ENCODE measurements at regions not wholly inside any gene's neighbourhood (a gene's known extent, or its start where the extent isn't known, plus 50 kb on each side); places are given as distances from the start of the nearest gene placed in this dataset.

DNA sequence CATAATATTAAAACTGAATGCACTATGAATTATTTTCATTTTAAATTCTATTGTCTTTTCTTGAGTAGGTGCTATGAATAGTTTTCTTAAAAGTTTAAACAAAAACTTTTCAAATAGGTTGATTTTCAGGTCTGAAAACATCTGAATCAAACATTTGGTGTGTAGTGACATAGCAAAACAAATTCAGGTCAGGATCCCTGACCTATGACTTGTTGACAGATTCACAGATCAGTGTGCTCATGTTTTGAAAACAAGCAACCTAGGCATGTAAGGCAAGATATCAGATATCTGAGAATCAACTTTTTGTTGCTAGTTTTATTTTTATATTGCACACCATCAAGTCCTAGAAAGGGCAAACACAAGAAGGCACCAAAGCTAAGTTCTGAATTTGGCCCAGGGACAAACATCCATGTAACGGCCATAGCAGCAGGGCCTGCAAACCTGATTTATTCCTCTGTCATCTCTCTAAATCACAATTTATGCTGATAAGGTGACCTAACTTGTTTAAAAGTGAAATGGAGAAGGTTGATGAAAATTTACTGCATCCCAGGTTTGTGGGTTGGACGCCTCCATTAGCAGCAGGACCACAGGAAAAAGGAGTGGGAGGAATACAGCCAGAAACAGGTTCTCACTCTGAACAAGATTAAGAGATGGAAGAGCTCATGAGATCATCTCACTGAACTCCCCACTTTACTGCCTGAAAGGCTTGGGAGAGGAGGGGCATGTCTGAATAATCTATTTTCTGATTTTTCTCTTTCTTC is 337.7 kb downstream of the KCNRG start:
- Histone ChIP-seq H3K4me1 (replicated peaks; ENCODE audit: insufficient read depth) (peaks cover 16% of the 10 kb centered on the region), H3K9me3 (ENCODE audit: insufficient read depth, low read depth) (no peaks in the 10 kb centered on the region), H3K4me3 (no peak overlapping the region), H3K4me2 (no peak overlapping the region), H2AFZ (no peak overlapping the region), H4K20me1 (ENCODE audit: insufficient read depth) (no peaks in the 10 kb centered on the region), H3F3A (ENCODE audit: insufficient read depth, low read depth) (peaks cover 13% of the 10 kb centered on the region), H3K79me2 (ENCODE audit: low read depth) (no peaks in the 10 kb centered on the region), H3K9me2 (ENCODE audit: insufficient read depth) (no peaks in the 10 kb centered on the region), H3K36me3 (ENCODE audit: low read depth) (no peaks in the 10 kb centered on the region), H3K27ac (no peak overlapping the region), H3K27me3 (ENCODE audit: insufficient read depth, low read depth) (no peaks in the 10 kb centered on the region)
- DNase-seq = no peak
- ChIA-PET POLR2A (ENCODE audit: unreplicated experiment) (no interaction called here), CTCF (no interaction called here)
- BruUV-seq (replicated peaks) = no TSS peak
- TF ChIP-seq, protein P1, sequence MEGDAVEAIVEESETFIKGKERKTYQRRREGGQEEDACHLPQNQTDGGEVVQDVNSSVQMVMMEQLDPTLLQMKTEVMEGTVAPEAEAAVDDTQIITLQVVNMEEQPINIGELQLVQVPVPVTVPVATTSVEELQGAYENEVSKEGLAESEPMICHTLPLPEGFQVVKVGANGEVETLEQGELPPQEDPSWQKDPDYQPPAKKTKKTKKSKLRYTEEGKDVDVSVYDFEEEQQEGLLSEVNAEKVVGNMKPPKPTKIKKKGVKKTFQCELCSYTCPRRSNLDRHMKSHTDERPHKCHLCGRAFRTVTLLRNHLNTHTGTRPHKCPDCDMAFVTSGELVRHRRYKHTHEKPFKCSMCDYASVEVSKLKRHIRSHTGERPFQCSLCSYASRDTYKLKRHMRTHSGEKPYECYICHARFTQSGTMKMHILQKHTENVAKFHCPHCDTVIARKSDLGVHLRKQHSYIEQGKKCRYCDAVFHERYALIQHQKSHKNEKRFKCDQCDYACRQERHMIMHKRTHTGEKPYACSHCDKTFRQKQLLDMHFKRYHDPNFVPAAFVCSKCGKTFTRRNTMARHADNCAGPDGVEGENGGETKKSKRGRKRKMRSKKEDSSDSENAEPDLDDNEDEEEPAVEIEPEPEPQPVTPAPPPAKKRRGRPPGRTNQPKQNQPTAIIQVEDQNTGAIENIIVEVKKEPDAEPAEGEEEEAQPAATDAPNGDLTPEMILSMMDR (conservative IDR thresholded peaks at IDR 0.05) = no peak
- TF ChIP-seq EZH2 (IDR thresholded peaks at IDR 0.05; ENCODE audit: low read depth) = no peak
- intact Hi-C loops (cut with micrococcal nuclease; ENCODE audit: unreplicated experiment) = no loop called here

DNA sequence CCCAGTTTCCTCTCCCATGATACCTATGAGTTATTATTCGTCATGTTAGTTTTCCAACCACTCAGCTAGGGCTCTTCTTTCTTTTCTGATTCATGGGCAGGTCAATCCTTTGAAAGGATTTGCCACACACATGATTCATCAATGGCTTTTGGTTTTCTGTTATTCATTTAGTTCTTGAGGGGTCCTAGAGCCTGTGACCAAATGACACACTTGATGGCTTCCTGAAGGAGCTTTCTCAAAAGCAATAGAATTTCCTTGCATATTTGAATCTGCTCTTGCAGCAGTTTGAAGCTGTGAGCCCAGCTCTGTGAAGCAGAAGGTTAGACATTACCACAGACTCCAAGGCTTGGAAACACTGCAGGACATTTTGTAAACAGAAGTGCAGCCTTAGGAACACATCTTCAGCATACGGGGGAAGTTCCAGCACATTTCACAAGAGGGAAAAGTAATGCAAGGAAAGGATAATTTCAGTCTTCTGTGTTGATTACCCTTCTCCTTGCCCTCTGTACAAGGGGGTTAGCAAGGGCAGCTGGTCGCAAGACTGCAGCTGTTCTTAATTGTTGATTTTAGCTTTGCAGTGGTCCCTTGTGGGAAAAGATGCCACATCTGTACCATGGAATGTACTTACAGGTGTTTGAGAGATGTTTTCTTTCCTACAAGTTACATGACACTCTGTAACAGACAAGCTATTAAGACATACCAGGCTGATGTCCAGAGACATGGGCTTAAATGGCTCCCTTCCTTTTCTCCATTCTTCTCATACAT is 338.6 kb downstream of the KCNRG start:
- BruUV-seq (replicated peaks) = no TSS peak
- POLR2A ChIA-PET (ENCODE audit: unreplicated experiment) = no interaction called here
- Histone ChIP-seq H3K4me1 (replicated peaks; ENCODE audit: insufficient read depth) (peaks cover 26% of the 10 kb centered on the region), H2AFZ (no peak overlapping the region), H3K4me2 (no peak overlapping the region), H3K36me3 (ENCODE audit: low read depth) (no peaks in the 10 kb centered on the region), H3F3A (ENCODE audit: insufficient read depth, low read depth) (peaks cover 17% of the 10 kb centered on the region), H3K4me3 (no peak overlapping the region), H4K20me1 (ENCODE audit: insufficient read depth) (no peaks in the 10 kb centered on the region), H3K9me3 (ENCODE audit: insufficient read depth, low read depth) (no peaks in the 10 kb centered on the region), H3K79me2 (ENCODE audit: low read depth) (no peaks in the 10 kb centered on the region), H3K27ac (no peak overlapping the region), H3K9me2 (ENCODE audit: insufficient read depth) (no peaks in the 10 kb centered on the region), H3K27me3 (ENCODE audit: insufficient read depth, low read depth) (no peaks in the 10 kb centered on the region)
- TF ChIP-seq, protein P1 (conservative IDR thresholded peaks at IDR 0.05) = no peak
- no peak for TF ChIP-seq EZH2 (IDR thresholded peaks at IDR 0.05; ENCODE audit: low read depth)
- intact Hi-C loops (cut with micrococcal nuclease; ENCODE audit: unreplicated experiment) = no loop called here
- CTCF ChIA-PET = no interaction called here
- DNase-seq = no peak

DNA sequence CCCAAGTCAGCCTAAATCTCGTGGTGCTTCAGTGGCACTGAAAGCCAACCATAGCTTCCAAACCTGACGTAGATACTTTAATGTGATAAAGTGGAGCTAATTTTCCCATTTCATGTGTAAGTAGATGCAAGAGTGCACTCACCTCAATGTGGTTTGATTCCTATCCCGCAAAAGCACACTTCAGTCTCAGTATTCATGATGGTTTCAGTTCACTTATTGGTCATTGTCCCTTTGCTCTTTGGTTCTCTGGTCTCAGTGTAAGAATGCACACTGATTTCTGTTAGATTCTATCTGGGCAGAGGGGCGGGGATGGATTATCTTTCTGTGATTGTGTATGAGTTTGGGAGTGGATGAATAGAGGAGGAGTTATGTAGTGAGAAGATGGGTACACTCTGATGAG is 340.6 kb downstream of the KCNRG start:
- Histone ChIP-seq H4K20me1 (ENCODE audit: insufficient read depth) (no peaks in the 10 kb centered on the region), H3K9me2 (ENCODE audit: insufficient read depth) (no peaks in the 10 kb centered on the region), H3K79me2 (ENCODE audit: low read depth) (no peaks in the 10 kb centered on the region), H3K27me3 (ENCODE audit: insufficient read depth, low read depth) (no peaks in the 10 kb centered on the region), H3K4me1 (replicated peaks; ENCODE audit: insufficient read depth) (peaks cover 27% of the 10 kb centered on the region), H3K36me3 (ENCODE audit: low read depth) (no peaks in the 10 kb centered on the region), H3K9me3 (ENCODE audit: insufficient read depth, low read depth) (no peaks in the 10 kb centered on the region), H3K4me2 (no peak overlapping the region), H3K27ac (no peak overlapping the region), H3K4me3 (no peak overlapping the region), H3F3A (ENCODE audit: insufficient read depth, low read depth) (peaks cover 17% of the 10 kb centered on the region), H2AFZ (no peak overlapping the region)
- BruUV-seq (replicated peaks) = no TSS peak
- CTCF ChIA-PET = no interaction called here
- no peak for DNase-seq
- TF ChIP-seq EZH2 (IDR thresholded peaks at IDR 0.05; ENCODE audit: low read depth) = no peak
- TF ChIP-seq, protein P1 (conservative IDR thresholded peaks at IDR 0.05) = no peak
- intact Hi-C loops (cut with micrococcal nuclease; ENCODE audit: unreplicated experiment) = loop anchor here (5.0 kb wide), 1 partner anchor 273 kb away; no protein-coding TSS in a partner anchor
- POLR2A ChIA-PET (ENCODE audit: unreplicated experiment) = no interaction called here

Data from PC-9 (cell line).